Right lobe of liver (tissue), 4 donors: ENCODE measurements at regions not wholly inside any gene's neighbourhood (a gene's known extent, or its start where the extent isn't known, plus 50 kb on each side); places are given as distances from the start of the nearest gene placed in this dataset.
"Not testable (repeated sequence)": the region's sequence is repeated elsewhere in the genome, so short reads cannot be mapped to it uniquely, and the experiment has no call there.

Source experiments
- CTCF ChIP-seq, 4 donors: fragments of 200-600 bp in 3 of 4; fragments of 450-650 bp in 1 of 4; IDR thresholded peaks; one replicate each; pipeline versions ENCODE4 v1.5.1 to v1.8.0; 2016 to 2022; ENCODE audit warnings: antibody characterized with exemption in 4 of 4, mild to moderate bottlenecking in 2 of 4
- POLR2A ChIP-seq: fragments of 450-650 bp; IDR thresholded peaks from one replicate; pipeline ENCODE4 v1.6.1; 2017; ENCODE audit warnings: antibody characterized with exemption, mild to moderate bottlenecking
- donor health status: DM: no; HTN: no; CAD: no.
- donor health status: DM: no; HTN: no; CAD: no.
- donor health status: DM: no; HTN: yes; CAD: no.

- not testable (repeated sequence) for TF ChIP-seq CTCF (IDR thresholded peaks at IDR 0.05); POLR2A
Measured at GRCh38 chr1:195159795-195160194, 1448.4 kb downstream of the KCNT2 start.
